Endothelial cell (in vitro differentiated cells): ENCODE measurements at regions not wholly inside any gene's neighbourhood (a gene's known extent, or its start where the extent isn't known, plus 50 kb on each side); places are given as distances from the start of the nearest gene placed in this dataset.
A peak's percentile ranks its signal among the peaks of the same experiment; 100 is the strongest.

Experiments used
- DNase-seq: peaks from one replicate; pipeline ENCODE4 v3.0.0; 2021; ENCODE audit warnings: low spot score
- H3K27ac Mint-ChIP-seq: one replicate; pipeline ENCODE4 v1.8.0; 2021; ENCODE audit warnings: mixed read lengths, inconsistent platforms; ENCODE audit not compliant: unreplicated experiment
- H3K27me3 Mint-ChIP-seq: one replicate; pipeline ENCODE4 v1.8.0; 2021; ENCODE audit warnings: mild to moderate bottlenecking, moderate library complexity, mixed read lengths, inconsistent platforms; ENCODE audit not compliant: unreplicated experiment
- H3K36me3 Mint-ChIP-seq: one replicate; pipeline ENCODE4 v1.8.0; 2021; ENCODE audit warnings: mild to moderate bottlenecking, low read depth, mixed read lengths, inconsistent platforms; ENCODE audit not compliant: unreplicated experiment
- H3K4me1 Mint-ChIP-seq: one replicate; pipeline ENCODE4 v1.8.0; 2021; ENCODE audit warnings: mild to moderate bottlenecking, mixed read lengths, inconsistent platforms; ENCODE audit not compliant: unreplicated experiment
- H3K4me3 Mint-ChIP-seq: one replicate; pipeline ENCODE4 v1.8.0; 2021; ENCODE audit warnings: mild to moderate bottlenecking, mixed read lengths, inconsistent platforms; ENCODE audit not compliant: unreplicated experiment
- H3K9me3 Mint-ChIP-seq: one replicate; pipeline ENCODE4 v1.8.0; 2021; ENCODE audit warnings: mixed read lengths, inconsistent platforms; ENCODE audit not compliant: unreplicated experiment
- TF ChIP-seq, protein P1 (sequence below): fragments of 200-600 bp; sonication (generic); IDR thresholded peaks from one replicate; pipeline ENCODE4 v1.5.0; 2021; ENCODE audit warnings: antibody characterized with exemption; ENCODE audit not compliant: unreplicated experiment

- Mint-ChIP-seq H3K27me3 (no peaks in the 10 kb centered on the region), H3K36me3 (no peaks in the 10 kb centered on the region), H3K4me1 (no peaks in the 10 kb centered on the region), H3K9me3 (no peaks in the 10 kb centered on the region), H3K4me3 (no peak overlapping the region), H3K27ac (no peak overlapping the region)
- TF ChIP-seq, protein P1, sequence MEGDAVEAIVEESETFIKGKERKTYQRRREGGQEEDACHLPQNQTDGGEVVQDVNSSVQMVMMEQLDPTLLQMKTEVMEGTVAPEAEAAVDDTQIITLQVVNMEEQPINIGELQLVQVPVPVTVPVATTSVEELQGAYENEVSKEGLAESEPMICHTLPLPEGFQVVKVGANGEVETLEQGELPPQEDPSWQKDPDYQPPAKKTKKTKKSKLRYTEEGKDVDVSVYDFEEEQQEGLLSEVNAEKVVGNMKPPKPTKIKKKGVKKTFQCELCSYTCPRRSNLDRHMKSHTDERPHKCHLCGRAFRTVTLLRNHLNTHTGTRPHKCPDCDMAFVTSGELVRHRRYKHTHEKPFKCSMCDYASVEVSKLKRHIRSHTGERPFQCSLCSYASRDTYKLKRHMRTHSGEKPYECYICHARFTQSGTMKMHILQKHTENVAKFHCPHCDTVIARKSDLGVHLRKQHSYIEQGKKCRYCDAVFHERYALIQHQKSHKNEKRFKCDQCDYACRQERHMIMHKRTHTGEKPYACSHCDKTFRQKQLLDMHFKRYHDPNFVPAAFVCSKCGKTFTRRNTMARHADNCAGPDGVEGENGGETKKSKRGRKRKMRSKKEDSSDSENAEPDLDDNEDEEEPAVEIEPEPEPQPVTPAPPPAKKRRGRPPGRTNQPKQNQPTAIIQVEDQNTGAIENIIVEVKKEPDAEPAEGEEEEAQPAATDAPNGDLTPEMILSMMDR, result peak; percentile 41
- DNase-seq, result no peak
These were observed 1156.3 kb downstream of the SORCS3 start for GRCh38 chr10:105797234-105797890.

DNA sequence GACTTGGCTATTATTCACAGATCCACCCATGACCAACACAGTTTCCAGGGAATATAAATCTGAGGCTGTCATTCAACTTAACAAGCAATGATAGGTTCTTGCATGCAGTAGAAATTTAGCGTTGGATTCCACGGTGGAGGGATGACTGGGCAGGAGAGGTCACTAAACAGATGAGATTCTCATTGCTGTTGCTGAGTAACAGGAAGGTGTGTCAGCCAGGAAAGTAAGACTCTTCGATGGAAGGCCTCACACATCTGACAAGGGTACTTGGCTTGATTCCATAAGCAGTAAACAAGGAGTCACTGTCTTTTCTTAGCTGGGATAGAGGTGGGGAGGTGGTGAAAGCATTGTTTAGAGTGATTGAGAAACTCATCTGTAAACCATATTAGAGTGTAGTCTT is 1152.0 kb downstream of the SORCS3 start:
- no peak for DNase-seq
- Mint-ChIP-seq H3K4me3 (no peak overlapping the region), H3K27ac (no peak overlapping the region)

GRCh38 chr10:105785721-105786120 is 1144.6 kb downstream of the SORCS3 start:
- DNase-seq, result no peak
- TF ChIP-seq, protein P1, result no peak
- Mint-ChIP-seq H3K36me3 (no peaks in the 10 kb centered on the region), H3K4me3 (no peak overlapping the region), H3K9me3 (no peaks in the 10 kb centered on the region), H3K27me3 (no peaks in the 10 kb centered on the region), H3K27ac (no peak overlapping the region), H3K4me1 (no peaks in the 10 kb centered on the region)

More for the DNA sequence above, 1152.0 kb downstream of the SORCS3 start:
- Mint-ChIP-seq H3K27me3 (no peaks in the 10 kb centered on the region), H3K9me3 (no peaks in the 10 kb centered on the region), H3K36me3 (no peaks in the 10 kb centered on the region), H3K4me1 (no peaks in the 10 kb centered on the region)
- TF ChIP-seq, protein P1, result no peak

GRCh38 chr10:105783936-105784483 is 1142.9 kb downstream of the SORCS3 start:
- no peaks in the 10 kb centered on the region for H3K27me3 Mint-ChIP-seq
- no peak for DNase-seq
- H3K27ac Mint-ChIP-seq, result no peak overlapping the region
- H3K36me3 Mint-ChIP-seq, result no peaks in the 10 kb centered on the region
- TF ChIP-seq, protein P1, result no peak
- no peaks in the 10 kb centered on the region for H3K9me3 Mint-ChIP-seq
- H3K4me1 Mint-ChIP-seq, result no peaks in the 10 kb centered on the region
- H3K4me3 Mint-ChIP-seq, result no peak overlapping the region

GRCh38 chr10:105774881-105775280 is 1133.8 kb downstream of the SORCS3 start:
- H3K4me1 Mint-ChIP-seq, result no peaks in the 10 kb centered on the region
- H3K27me3 Mint-ChIP-seq, result peaks cover 3% of the 10 kb centered on the region
- no peak overlapping the region for H3K27ac Mint-ChIP-seq
- H3K4me3 Mint-ChIP-seq, result no peak overlapping the region
- no peaks in the 10 kb centered on the region for H3K36me3 Mint-ChIP-seq
- TF ChIP-seq, protein P1, result no peak
- H3K9me3 Mint-ChIP-seq, result no peaks in the 10 kb centered on the region
- DNase-seq, result no peak
